ENCODE measurements at regions not wholly inside any gene's neighbourhood (a gene's known extent, or its start where the extent isn't known, plus 50 kb on each side); places are given as distances from the start of the nearest gene placed in this dataset.
"Not testable (repeated sequence)": the region's sequence is repeated elsewhere in the genome, so short reads cannot be mapped to it uniquely, and the experiment has no call there.

DNA sequence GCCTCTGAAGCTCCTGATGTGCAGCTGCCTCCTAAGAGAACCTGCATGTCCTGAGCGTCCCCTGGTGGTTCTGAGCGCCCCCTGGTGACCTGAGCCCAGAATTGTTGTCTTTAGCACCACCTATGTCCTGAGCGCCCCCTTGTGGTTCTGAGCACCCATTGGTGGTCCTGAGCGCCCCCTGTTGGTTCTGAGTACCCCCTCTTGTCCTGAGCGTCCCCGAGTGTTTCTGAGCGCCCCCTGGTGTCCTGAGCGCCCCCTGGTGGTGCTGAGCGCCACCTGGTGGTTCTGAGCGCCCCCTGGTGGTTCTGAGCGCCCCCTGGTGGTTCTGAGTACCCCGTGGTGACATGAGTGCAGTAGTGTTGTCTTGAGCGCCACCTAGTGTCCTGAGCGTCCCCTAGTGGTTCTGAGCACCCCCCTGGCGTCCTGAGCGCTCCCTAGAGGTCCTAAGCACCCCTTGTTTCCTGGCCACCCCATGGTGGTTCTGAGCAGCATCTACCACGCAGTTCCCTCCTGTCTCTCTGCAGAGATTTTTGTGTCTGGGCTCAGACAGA, 782.5 kb downstream of the TMEM121 start:
- peak; percentile 12 for DNase-seq (ENCODE audit: low spot score)

GRCh38 chr14:106309423-106309822, 783.0 kb downstream of the TMEM121 start:
- DNase-seq (ENCODE audit: low spot score) = no peak

GRCh38 chr14:106315436-106315835, 789.1 kb downstream of the TMEM121 start:
- DNase-seq (ENCODE audit: low spot score) = no peak

DNA sequence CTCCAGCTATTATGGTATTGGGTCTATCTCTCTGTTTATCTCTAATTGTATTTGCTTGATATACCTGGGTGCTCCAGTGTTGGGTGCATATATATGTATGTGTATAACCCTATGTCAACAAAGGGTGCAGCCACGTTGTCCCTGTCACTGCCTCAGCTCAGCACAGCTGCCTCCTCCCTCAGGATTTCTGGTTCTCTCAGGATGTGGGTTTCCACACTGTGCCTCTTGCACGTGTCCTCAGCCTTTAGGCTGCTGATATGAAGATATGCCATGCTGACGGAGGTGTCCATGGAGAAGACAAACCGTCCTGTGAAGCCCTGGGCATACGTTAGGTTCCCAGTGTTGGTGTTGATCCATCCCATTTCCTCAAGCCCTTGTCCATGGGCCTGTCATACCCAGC, 791.2 kb downstream of the TMEM121 start:
- no peak for DNase-seq (ENCODE audit: low spot score)

DNA sequence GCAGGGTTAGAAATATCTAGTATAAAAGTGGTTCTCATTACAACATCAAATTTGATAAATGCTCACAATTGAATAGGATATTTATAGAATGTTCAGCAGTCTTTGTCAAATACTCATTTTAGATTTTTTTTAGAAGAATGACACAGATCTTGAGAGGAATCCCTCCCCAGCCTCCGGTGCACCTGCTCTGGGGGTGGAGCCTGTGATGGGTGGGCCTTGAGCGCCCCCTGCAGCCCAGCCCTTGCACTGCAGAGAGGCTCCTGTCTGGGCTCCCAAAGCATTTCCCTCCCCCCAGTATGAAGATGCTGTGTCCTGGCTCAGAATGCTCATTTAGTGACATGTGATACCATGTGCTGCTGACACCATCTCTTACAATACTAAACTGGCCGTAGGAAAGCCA, 792.3 kb downstream of the TMEM121 start:
- no peak for DNase-seq (ENCODE audit: low spot score)

DNA sequence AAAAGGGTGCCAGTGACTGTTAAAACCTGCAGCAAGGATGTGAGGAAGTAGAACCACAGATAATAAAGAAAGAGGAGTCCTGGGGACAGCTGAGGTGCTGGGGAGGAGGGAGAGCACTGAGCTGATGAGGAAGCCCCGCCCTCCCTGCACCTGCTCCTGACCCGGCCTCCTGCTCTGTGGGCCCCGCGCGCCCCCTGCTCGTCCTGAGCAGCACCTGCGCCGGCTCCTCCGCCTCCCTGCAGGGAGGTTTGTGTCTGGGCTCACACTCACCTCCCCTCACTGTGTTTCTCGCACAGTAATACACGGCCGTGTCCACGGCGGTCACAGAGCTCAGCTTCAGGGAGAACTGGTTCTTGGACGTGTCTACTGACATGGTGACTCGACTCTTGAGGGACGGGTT, 797.6 kb downstream of the TMEM121 start:
- not testable (repeated sequence) for DNase-seq (ENCODE audit: low spot score)

- no peak for DNase-seq (ENCODE audit: low spot score)
Observed at GRCh38 chr14:106327234-106327633, 800.9 kb downstream of the TMEM121 start.

GRCh38 chr14:106327702-106328353, 801.4 kb downstream of the TMEM121 start:
- DNase-seq (ENCODE audit: low spot score) = not testable (repeated sequence)

- not testable (repeated sequence) for DNase-seq (ENCODE audit: low spot score)
Observed at GRCh38 chr14:106329243-106329642, 802.9 kb downstream of the TMEM121 start.

GRCh38 chr14:106329987-106330774, 803.8 kb downstream of the TMEM121 start:
- not testable (repeated sequence) for DNase-seq (ENCODE audit: low spot score)

GRCh38 chr14:106334428-106335109, 808.2 kb downstream of the TMEM121 start:
- DNase-seq (ENCODE audit: low spot score) = not testable (repeated sequence)

- DNase-seq (ENCODE audit: low spot score) = not testable (repeated sequence)
Observed at GRCh38 chr14:106335110-106335429, 808.7 kb downstream of the TMEM121 start.

- not testable (repeated sequence) for DNase-seq (ENCODE audit: low spot score)
Observed at GRCh38 chr14:106338775-106339174, 812.4 kb downstream of the TMEM121 start.

GRCh38 chr14:106340658-106341057, 814.3 kb downstream of the TMEM121 start:
- not testable (repeated sequence) for DNase-seq (ENCODE audit: low spot score)

GRCh38 chr14:106341161-106341560, 814.8 kb downstream of the TMEM121 start:
- not testable (repeated sequence) for DNase-seq (ENCODE audit: low spot score)

DNA sequence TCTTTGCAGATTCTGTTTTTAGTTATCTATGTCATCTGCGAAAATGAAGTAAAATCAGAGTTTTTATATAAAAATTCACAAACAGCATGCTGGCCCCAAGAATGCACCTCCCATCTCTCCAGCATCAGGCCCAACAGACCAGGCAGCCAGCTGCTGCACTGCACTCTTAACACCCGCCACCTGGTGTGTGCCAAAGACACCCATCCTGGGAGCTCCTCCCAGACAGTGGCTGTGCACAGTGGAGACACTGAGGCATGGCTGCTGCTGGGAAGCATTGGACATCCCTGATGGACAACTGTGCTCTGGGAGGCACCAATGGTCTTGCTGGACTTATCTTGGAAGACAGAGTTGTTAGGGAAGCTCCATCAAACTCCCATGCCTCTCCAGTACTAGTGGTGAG, 817.2 kb downstream of the TMEM121 start:
- DNase-seq (ENCODE audit: low spot score) = no peak

DNA sequence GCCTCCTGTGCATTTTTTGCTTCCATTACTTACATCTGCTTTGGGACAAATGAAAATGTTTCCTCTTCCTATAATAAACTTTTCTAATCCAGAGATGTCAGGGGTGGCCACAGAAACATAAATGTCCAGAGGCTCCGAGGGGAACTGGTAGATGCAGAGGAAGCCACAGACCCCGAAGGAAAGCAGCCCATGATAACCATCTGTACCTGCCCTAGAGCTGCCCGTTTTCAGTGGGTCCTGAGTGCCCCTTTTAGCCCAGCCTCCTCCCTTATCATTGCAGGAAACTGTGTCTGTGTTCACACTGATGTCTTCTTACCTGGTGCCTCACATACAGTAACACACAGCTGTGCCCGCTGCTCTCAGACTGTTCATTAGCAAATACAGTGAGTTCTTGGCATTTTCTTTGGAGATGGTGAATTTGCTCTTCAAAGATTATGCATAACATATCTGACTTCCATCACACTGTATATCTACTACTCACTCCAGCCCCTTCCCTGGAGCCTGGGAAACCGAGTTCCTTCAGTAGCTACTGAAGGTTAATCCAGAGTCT, 817.8 kb downstream of the TMEM121 start:
- DNase-seq (ENCODE audit: low spot score) = not testable (repeated sequence)

DNA sequence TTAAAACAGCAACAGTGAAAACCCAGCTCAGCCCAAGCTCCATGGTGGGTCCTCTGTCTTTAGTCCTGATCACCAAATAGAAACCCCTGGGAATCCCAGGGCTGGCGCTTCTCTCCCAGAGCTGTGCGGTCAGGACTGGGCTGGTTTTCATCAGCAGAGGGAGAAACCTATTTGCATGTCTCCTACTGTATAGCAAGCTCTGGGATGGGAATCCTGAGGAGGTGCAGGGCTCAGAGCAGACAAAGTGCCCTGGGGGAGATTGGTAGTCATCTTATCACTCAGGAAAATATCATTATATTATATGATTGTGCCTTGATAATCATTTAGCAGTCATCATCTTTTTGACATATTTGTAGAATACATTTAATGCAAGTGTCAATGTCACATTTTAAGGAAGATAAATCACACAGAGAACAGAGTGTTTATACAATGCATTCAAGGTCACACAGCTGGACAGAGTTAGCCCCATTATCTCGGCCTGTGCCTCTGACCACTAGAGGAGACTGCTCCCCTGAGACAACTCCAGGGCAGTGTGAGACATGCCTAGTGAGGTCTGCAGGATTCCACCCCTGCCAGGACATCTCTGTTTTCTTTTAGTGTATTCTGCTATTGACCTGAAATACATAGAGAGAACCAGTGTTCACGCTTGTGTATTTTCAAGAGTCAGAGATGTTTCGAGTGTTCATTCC, 818.6 kb downstream of the TMEM121 start:
- not testable (repeated sequence) for DNase-seq (ENCODE audit: low spot score)

DNA sequence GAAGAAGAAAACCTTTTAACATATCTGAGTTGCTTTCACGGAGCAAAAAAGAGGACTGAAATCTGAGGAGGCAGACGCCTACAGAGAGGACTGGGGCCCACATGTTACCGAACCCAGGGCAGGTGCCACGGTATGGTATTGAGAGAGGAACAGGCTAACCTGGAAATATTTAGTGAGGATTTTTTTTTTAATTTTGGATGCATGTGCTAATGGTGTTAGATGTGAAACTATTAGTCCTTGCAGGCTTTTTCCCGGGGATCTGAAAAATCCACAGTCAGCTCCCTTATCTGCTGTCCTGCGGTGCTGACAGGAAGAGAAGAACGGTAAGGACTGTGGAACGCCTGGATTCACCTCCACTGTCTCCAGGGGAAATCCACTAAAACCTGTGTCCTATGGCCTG, 819.7 kb downstream of the TMEM121 start:
- no peak for DNase-seq (ENCODE audit: low spot score)

DNA sequence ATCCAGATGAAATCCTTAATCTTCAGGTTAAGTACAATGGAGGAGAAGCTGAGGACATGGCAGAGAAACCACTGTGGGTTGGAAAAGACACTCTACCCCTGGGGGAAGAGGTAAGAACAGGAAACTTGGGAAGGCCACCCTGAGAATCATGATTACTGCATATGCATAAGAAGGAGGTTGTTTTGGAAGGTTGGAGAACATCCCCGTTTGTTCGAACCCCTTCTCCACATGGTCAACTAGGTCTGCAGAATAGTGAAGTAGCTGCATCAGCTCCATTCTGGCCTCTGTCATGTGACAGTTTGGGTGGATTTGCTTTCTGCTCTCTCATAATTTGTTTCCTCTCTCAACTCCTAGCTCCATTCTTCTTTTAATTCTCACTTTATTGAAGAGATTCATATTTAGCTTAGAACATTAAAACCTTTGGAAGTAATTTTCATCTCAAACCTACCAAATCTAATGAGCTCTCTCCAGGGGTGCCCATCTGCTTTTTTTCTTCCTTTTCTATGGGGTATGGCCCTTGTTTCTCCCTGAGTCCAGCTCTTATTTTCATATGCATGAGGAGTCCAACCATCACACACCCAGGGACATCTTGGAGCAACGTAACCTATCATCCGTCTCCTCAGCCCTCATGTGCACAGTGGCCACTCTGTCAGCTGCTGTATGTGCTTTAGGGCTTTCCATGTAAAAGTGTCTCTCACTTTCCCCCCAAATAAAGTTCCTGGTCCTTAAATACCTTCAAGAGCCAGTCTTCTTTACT, 820.3 kb downstream of the TMEM121 start:
- DNase-seq (ENCODE audit: low spot score) = no peak

- no peak for DNase-seq (ENCODE audit: low spot score)
Observed at GRCh38 chr14:106347291-106347778, 821.0 kb downstream of the TMEM121 start.
